ENCODE measurements at regions not wholly inside any gene's neighbourhood (a gene's known extent, or its start where the extent isn't known, plus 50 kb on each side); places are given as distances from the start of the nearest gene placed in this dataset.

GRCh38 chr15:54941417-54941816, 255.3 kb downstream of the RSL24D1 start:
- ChIA-PET CTCF (no interaction called here), POLR2A (no interaction called here)
- no peak for DNase-seq (ENCODE audit: extremely low spot score)
- no peak for TF ChIP-seq NFRKB (IDR thresholded peaks at IDR 0.05)
- TF ChIP-seq CTBP1 (IDR thresholded peaks at IDR 0.05; ENCODE audit: borderline replicate concordance), result no peak
- TF ChIP-seq TARDBP (IDR thresholded peaks at IDR 0.05), result no peak
- TF ChIP-seq HDGF (IDR thresholded peaks at IDR 0.05; ENCODE audit: borderline replicate concordance), result no peak
- TF ChIP-seq SUZ12 (IDR thresholded peaks at IDR 0.05), result no peak
- TF ChIP-seq BHLHE40 (IDR thresholded peaks at IDR 0.05; ENCODE audit: borderline replicate concordance), result no peak
- TF ChIP-seq ZNF384 (IDR thresholded peaks at IDR 0.05), result no peak
- TF ChIP-seq, protein P1, sequence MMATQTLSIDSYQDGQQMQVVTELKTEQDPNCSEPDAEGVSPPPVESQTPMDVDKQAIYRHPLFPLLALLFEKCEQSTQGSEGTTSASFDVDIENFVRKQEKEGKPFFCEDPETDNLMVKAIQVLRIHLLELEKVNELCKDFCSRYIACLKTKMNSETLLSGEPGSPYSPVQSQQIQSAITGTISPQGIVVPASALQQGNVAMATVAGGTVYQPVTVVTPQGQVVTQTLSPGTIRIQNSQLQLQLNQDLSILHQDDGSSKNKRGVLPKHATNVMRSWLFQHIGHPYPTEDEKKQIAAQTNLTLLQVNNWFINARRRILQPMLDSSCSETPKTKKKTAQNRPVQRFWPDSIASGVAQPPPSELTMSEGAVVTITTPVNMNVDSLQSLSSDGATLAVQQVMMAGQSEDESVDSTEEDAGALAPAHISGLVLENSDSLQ (IDR thresholded peaks at IDR 0.05), result no peak
- no peak for TF ChIP-seq FOXA1 (IDR thresholded peaks at IDR 0.05)
- TF ChIP-seq ELF4 (IDR thresholded peaks at IDR 0.05), result no peak

GRCh38 chr15:54917312-54917711, 279.4 kb downstream of the RSL24D1 start:
- TF ChIP-seq NFRKB (IDR thresholded peaks at IDR 0.05) (no peak), SP1 (IDR thresholded peaks at IDR 0.05) (no peak), BHLHE40 (IDR thresholded peaks at IDR 0.05; ENCODE audit: borderline replicate concordance) (no peak)
- POLR2A ChIA-PET, result no interaction called here

GRCh38 chr15:54915380-54915779, 281.4 kb downstream of the RSL24D1 start:
- POLR2A ChIA-PET, result no interaction called here

More at GRCh38 chr15:54917312-54917711, 279.4 kb downstream of the RSL24D1 start:
- CTCF ChIA-PET, result no interaction called here
- no peak for DNase-seq (ENCODE audit: extremely low spot score)

DNA sequence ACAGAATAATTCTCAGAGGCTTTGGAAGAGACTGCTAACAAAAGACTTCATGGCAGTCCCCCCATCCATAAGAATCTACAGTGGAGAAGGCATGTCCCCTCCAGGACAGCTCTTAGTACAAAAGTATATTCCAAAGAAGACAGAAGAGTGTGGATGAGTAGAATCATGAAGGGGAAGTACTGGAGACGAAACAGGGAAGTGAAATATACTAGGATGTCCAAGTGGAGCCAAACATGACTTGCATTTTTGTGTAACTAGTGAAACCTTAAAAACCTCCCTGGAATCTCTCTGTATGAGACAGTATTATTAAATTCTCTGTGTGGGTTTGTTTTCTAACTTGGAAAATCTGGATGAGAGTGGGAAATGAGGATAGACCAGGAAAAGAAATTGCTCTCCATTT, 312.4 kb downstream of the RSL24D1 start:
- POLR2A ChIA-PET, result no interaction called here
- DNase-seq (ENCODE audit: extremely low spot score), result no peak
- CTCF ChIA-PET, result no interaction called here
- TF ChIP-seq TARDBP (IDR thresholded peaks at IDR 0.05), result no peak
- TF ChIP-seq HDGF (IDR thresholded peaks at IDR 0.05; ENCODE audit: borderline replicate concordance), result no peak

More at GRCh38 chr15:54915380-54915779, 281.4 kb downstream of the RSL24D1 start:
- TF ChIP-seq ELF4 (IDR thresholded peaks at IDR 0.05) (no peak), L3MBTL2 (conservative IDR thresholded peaks at IDR 0.05) (no peak), ARNT (IDR thresholded peaks at IDR 0.05) (no peak), NFRKB (IDR thresholded peaks at IDR 0.05) (no peak), HDGF (IDR thresholded peaks at IDR 0.05; ENCODE audit: borderline replicate concordance) (no peak), FOXA1 (IDR thresholded peaks at IDR 0.05) (no peak), FOXK2 (IDR thresholded peaks at IDR 0.05) (no peak), LEF1 (IDR thresholded peaks at IDR 0.05; ENCODE audit: borderline replicate concordance) (no peak), SUZ12 (IDR thresholded peaks at IDR 0.05) (no peak), SP1 (IDR thresholded peaks at IDR 0.05) (no peak), CTBP1 (IDR thresholded peaks at IDR 0.05; ENCODE audit: borderline replicate concordance) (no peak), TARDBP (IDR thresholded peaks at IDR 0.05) (no peak), ZNF384 (IDR thresholded peaks at IDR 0.05) (no peak), BHLHE40 (IDR thresholded peaks at IDR 0.05; ENCODE audit: borderline replicate concordance) (no peak), FOXM1 (IDR thresholded peaks at IDR 0.05; ENCODE audit: borderline replicate concordance) (no peak)
- TF ChIP-seq, protein P1 (IDR thresholded peaks at IDR 0.05), result no peak
- no peak for DNase-seq (ENCODE audit: extremely low spot score)
- CTCF ChIA-PET, result no interaction called here

- POLR2A ChIA-PET, result no interaction called here
- DNase-seq (ENCODE audit: extremely low spot score), result no peak
- TF ChIP-seq BHLHE40 (IDR thresholded peaks at IDR 0.05; ENCODE audit: borderline replicate concordance), result no peak
- CTCF ChIA-PET, result no interaction called here
Measured at GRCh38 chr15:54859982-54860381, 336.8 kb downstream of the RSL24D1 start.

GRCh38 chr15:54854667-54855066, 342.1 kb downstream of the RSL24D1 start:
- POLR2A ChIA-PET, result no interaction called here
- no peak for TF ChIP-seq FOXM1 (IDR thresholded peaks at IDR 0.05; ENCODE audit: borderline replicate concordance)
- TF ChIP-seq LEF1 (IDR thresholded peaks at IDR 0.05; ENCODE audit: borderline replicate concordance), result no peak
- no peak for DNase-seq (ENCODE audit: extremely low spot score)
- CTCF ChIA-PET, result no interaction called here

GRCh38 chr15:54850101-54850500, 346.6 kb downstream of the RSL24D1 start:
- POLR2A ChIA-PET, result no interaction called here
- CTCF ChIA-PET, result no interaction called here
- DNase-seq (ENCODE audit: extremely low spot score), result no peak
- TF ChIP-seq FOXK2 (IDR thresholded peaks at IDR 0.05) (no peak), SP1 (IDR thresholded peaks at IDR 0.05) (no peak), HDGF (IDR thresholded peaks at IDR 0.05; ENCODE audit: borderline replicate concordance) (no peak), LEF1 (IDR thresholded peaks at IDR 0.05; ENCODE audit: borderline replicate concordance) (no peak), NFRKB (IDR thresholded peaks at IDR 0.05) (no peak), L3MBTL2 (conservative IDR thresholded peaks at IDR 0.05) (no peak), FOXM1 (IDR thresholded peaks at IDR 0.05; ENCODE audit: borderline replicate concordance) (no peak), ARNT (IDR thresholded peaks at IDR 0.05) (no peak)
- TF ChIP-seq, protein P1 (IDR thresholded peaks at IDR 0.05), result no peak

DNA sequence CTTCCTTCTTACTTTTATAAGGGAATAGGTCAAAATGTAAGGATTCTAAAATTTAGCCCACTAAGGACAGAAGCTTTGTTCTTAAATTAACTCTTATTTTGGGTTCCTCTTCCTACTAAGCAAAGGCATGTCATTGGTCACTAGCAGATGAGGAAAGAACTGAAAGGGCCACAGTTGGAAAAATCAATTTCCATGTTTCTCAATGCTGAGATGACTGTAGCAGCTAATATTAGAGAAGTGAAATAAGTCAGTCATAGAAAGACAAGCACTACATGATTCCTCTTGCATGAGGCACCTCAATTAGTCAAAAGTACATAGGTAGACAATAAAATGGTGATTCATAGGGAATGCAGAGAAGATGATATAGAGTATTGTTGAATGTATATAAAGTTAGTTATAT, 353.7 kb downstream of the RSL24D1 start:
- POLR2A ChIA-PET, result no interaction called here
- DNase-seq (ENCODE audit: extremely low spot score), result no peak
- TF ChIP-seq SUZ12 (IDR thresholded peaks at IDR 0.05) (no peak), SP1 (IDR thresholded peaks at IDR 0.05) (no peak), ELF4 (IDR thresholded peaks at IDR 0.05) (no peak), ZNF384 (IDR thresholded peaks at IDR 0.05) (no peak), LEF1 (IDR thresholded peaks at IDR 0.05; ENCODE audit: borderline replicate concordance) (no peak), TARDBP (IDR thresholded peaks at IDR 0.05) (no peak), HDGF (IDR thresholded peaks at IDR 0.05; ENCODE audit: borderline replicate concordance) (no peak)
- TF ChIP-seq, protein P1 (IDR thresholded peaks at IDR 0.05), result no peak
- CTCF ChIA-PET, result no interaction called here

Data from HEK293T (cell line).